ENCODE measurements at regions not wholly inside any gene's neighbourhood (a gene's known extent, or its start where the extent isn't known, plus 50 kb on each side); places are given as distances from the start of the nearest gene placed in this dataset.

DNA sequence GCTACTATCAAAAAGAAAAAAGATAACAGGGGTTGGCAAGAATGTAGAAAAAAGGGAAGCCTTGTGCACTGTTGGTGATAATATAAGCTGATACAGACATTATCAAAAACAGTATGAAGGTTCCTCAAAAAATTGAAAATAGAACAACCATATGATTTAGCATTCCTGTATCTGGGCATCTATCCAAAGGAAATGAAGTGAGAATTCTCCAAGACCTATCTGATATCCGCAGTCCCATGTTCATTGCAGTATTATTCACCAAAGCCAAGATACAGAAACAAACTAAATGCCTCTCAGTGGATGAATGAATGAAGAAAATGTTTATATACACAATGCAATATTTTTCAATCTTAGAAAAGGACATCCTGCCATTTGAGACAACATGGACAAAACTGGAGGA, 1943.3 kb downstream of the MAT2B start:
- intact Hi-C loops (cut with micrococcal nuclease): no loop called here
- H3K4me3 Mint-ChIP-seq: no peak overlapping the region
- H3K27ac Mint-ChIP-seq: no peak overlapping the region
- H3K9me3 Mint-ChIP-seq: peaks cover 18% of the 10 kb centered on the region
- H3K4me1 Mint-ChIP-seq (ENCODE audit: low read depth): no peaks in the 10 kb centered on the region
- no peaks in the 10 kb centered on the region for H3K36me3 Mint-ChIP-seq (ENCODE audit: low read depth)
- H3K27me3 Mint-ChIP-seq: no peaks in the 10 kb centered on the region

DNA sequence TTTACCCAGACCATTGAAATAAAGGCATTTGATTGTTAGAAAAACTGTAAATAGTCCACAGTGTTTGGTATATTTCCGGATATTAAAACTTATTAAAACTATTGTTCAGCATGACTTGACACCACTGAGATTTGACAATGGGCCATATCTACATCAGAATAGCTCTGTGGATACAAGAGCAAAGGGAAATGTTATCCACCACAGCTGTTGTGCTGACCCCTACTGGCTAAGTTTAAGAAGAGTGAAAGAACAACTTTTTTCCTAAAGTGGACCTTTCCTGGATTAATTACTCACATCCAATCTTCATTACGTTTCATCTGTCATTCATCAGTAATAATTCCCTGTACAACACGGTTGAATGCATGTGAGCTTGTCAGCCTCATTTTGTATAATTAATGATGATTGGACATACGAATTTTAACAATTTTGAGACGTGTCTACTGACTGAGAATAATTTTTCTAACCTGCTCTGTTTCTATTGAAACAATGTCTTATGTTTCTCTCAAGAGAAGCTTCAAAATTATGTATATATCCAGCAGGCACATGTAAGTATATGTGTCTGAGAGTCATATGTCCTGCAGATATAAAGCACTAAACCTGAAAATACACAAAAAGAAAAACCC, 1952.6 kb downstream of the MAT2B start:
- Mint-ChIP-seq H3K4me3 (no peak overlapping the region), H3K9me3 (no peaks in the 10 kb centered on the region), H3K27ac (no peak overlapping the region), H3K4me1 (ENCODE audit: low read depth) (no peaks in the 10 kb centered on the region), H3K36me3 (ENCODE audit: low read depth) (no peaks in the 10 kb centered on the region), H3K27me3 (no peaks in the 10 kb centered on the region)
- intact Hi-C loops (cut with micrococcal nuclease): loop anchor here (5.0 to 10.0 kb wide), 3 partner anchors 226 to 431 kb away; no protein-coding TSS in a partner anchor

DNA sequence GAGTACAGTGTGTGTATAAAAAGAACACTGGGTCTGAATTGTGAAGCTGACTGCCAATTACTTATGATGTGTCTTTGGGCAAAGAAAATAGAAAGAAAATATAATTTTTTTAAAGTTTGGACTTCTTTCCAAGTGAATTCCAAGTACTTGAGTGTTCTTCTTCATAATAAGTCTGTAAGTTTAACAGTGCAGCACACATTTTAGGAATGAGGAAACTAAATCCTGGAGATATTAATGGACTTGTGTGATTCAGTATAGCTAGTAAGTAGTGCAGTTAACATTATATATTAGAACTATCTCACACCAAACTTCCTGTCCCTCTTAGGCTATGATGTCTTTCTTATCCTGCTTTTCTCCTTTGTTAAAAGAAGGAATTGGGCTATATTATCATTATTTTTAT, 1953.8 kb downstream of the MAT2B start:
- Mint-ChIP-seq H3K4me1 (ENCODE audit: low read depth) (no peaks in the 10 kb centered on the region), H3K27me3 (no peaks in the 10 kb centered on the region), H3K36me3 (ENCODE audit: low read depth) (no peaks in the 10 kb centered on the region), H3K27ac (no peak overlapping the region), H3K4me3 (no peak overlapping the region), H3K9me3 (peaks cover 4% of the 10 kb centered on the region)
- intact Hi-C loops (cut with micrococcal nuclease): loop anchor here (5.0 to 10.0 kb wide), 3 partner anchors 227 to 432 kb away; no protein-coding TSS in a partner anchor

DNA sequence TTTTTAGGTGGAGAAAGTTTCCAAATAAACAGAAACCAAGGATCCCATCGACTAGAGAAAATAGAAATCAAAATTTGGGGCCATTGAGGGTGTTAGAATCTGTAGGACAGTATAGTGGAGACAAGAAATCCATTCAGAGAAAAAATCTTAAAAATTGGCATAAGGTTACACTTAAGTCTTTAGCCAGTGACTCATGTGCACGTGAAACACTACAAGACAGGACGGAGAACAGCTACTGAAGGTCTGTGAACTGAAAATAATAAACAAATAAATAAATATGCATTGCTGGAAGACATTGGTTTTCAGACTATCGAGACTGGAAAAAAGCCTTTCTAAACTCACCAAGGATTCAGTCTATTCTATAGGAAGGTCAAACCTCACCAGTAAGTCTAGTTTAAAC, 1955.5 kb downstream of the MAT2B start:
- Mint-ChIP-seq H3K27ac (no peak overlapping the region), H3K9me3 (peaks cover 21% of the 10 kb centered on the region), H3K36me3 (ENCODE audit: low read depth) (no peaks in the 10 kb centered on the region), H3K27me3 (no peaks in the 10 kb centered on the region), H3K4me1 (ENCODE audit: low read depth) (peaks cover 6% of the 10 kb centered on the region), H3K4me3 (no peak overlapping the region)
- intact Hi-C loops (cut with micrococcal nuclease): loop anchor here (5.0 kb wide), 1 partner anchor 1449 kb away; no protein-coding TSS in a partner anchor

DNA sequence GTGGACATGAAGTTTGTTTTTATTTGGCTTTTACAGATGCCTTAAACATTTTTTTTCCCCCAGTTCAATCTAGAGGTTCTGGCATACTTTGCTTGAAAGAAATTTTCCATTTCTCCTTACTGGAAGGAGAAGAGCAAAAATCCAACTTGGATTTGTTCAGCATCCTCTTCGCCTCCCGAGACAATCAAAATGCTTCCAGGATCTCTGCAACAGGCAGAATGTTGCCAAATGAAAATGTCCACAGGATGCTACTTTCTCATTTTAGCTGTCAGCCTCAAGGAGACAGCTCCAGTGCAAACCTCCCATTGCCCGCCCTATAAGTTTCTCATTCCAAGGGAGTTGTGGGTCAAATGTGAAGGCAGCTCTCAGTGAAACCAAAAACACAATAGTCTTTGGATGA, 1972.1 kb downstream of the MAT2B start:
- Mint-ChIP-seq H3K4me3 (no peak overlapping the region), H3K4me1 (ENCODE audit: low read depth) (no peaks in the 10 kb centered on the region), H3K9me3 (no peaks in the 10 kb centered on the region), H3K27me3 (no peaks in the 10 kb centered on the region), H3K36me3 (ENCODE audit: low read depth) (no peaks in the 10 kb centered on the region), H3K27ac (no peak overlapping the region)
- intact Hi-C loops (cut with micrococcal nuclease): no loop called here

DNA sequence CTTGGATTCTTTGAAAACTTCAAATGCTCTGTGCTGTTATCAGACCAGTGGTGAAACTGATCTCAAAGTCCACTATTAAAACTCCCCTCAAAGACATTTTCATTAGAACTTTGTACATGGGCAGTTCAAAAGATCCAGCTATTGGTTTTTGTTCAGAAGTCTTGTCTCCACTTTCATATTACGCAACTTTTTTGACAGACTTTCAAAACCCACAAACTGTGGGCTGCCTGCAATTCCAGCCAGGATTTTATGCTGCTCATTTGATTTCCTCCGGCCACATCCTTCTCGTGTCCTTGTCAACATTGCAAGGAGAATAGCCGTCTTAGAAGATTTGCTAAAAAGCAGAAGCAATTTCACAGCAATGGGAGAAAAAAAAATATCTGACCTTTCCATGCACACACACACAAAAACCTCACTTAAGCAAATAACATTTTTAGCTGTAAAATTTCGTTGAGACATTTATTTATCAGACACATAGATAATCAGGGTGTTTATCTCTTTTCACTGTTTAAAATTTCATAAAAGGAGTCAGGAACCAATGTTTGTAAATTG, 1990.5 kb downstream of the MAT2B start:
- H3K4me3 Mint-ChIP-seq: no peak overlapping the region
- intact Hi-C loops (cut with micrococcal nuclease): no loop called here
- H3K36me3 Mint-ChIP-seq (ENCODE audit: low read depth): no peaks in the 10 kb centered on the region
- no peaks in the 10 kb centered on the region for H3K27me3 Mint-ChIP-seq
- peaks cover 15% of the 10 kb centered on the region for H3K4me1 Mint-ChIP-seq (ENCODE audit: low read depth)
- no peak overlapping the region for H3K27ac Mint-ChIP-seq
- H3K9me3 Mint-ChIP-seq: peaks cover under 1% of the 10 kb centered on the region

DNA sequence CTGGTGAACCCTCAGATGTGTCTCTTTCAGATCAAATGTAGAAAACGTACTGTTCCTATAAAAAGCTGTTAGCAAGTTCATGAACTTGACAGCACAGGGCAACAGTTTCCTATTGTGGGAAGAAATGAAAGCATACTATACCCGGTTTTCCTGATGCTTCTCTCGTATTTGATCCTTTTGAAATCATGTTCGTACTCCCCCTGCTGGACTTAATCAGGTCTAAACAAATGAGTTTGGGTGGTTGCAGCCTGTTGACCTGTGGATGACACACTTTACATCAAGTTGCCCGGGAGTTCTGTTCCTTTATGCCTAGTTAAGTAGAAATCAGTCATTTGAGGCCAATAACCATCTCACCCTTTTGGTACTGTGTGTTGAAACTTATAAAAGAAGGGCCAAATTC, 1992.3 kb downstream of the MAT2B start:
- Mint-ChIP-seq H3K4me1 (ENCODE audit: low read depth) (peaks cover 15% of the 10 kb centered on the region), H3K9me3 (no peaks in the 10 kb centered on the region), H3K27ac (no peak overlapping the region), H3K4me3 (no peak overlapping the region), H3K36me3 (ENCODE audit: low read depth) (no peaks in the 10 kb centered on the region), H3K27me3 (no peaks in the 10 kb centered on the region)
- intact Hi-C loops (cut with micrococcal nuclease): no loop called here

DNA sequence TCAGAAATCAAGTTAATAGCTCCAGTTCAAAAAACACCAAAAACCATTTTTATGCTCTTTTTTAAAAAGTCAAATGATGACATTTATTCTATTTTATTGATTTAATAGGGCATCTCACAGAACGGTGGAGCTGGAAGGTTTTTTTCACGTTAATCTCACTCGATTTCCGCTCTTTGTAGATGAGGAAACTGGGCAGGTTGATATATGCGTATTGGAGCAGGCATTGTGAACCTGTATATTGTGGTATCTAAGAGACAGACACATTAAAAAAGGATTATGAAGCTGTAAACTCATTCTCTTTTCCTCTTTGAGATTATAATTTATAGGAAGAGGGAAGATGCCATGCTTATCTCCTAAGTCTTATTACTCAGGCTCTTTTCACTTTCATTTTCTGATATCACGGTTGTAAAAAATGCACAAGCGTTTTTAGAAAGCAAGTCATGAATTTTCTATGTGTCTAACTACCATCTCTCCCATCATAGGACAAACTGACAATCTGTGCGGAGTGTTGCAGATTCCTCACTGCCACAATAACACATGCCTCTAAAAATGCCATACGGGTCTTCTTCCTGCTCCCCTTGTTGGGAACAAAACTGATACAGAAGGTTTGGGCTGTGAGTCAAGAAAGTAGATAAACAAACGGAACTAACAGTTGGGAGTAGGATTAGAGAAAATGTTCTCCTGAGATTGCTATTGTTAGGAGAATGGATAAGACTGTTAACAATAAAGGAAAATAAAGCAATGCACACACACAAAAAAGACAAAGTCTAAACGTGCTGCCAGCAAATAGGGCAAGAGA, 1997.7 kb downstream of the MAT2B start:
- Mint-ChIP-seq H3K4me3 (no peak overlapping the region), H3K4me1 (ENCODE audit: low read depth) (no peaks in the 10 kb centered on the region), H3K36me3 (ENCODE audit: low read depth) (no peaks in the 10 kb centered on the region), H3K9me3 (peaks cover 11% of the 10 kb centered on the region), H3K27ac (no peak overlapping the region), H3K27me3 (no peaks in the 10 kb centered on the region)
- intact Hi-C loops (cut with micrococcal nuclease): no loop called here

DNA sequence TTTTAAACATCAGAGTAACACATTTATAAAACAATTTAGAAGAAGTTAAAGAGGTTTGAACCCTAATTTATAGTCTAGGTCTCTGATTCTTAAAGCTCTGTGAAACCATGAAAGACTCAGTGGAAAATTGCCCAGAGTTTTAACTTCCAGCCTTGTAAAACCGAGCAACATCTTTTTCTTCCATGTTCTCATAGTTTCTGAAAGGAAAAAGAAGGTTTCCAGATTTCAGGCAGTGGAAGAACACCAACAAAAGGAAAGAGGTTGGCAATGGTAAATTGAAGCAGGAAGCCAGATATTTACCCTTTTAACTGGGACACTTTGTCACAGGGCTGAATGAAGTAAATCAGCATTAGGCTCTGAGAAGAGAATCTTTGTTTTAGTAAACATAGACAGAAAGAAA, 1999.3 kb downstream of the MAT2B start:
- H3K9me3 Mint-ChIP-seq: peaks cover 19% of the 10 kb centered on the region
- H3K4me1 Mint-ChIP-seq (ENCODE audit: low read depth): no peaks in the 10 kb centered on the region
- intact Hi-C loops (cut with micrococcal nuclease): no loop called here
- no peak overlapping the region for H3K4me3 Mint-ChIP-seq
- H3K27ac Mint-ChIP-seq: no peak overlapping the region
- H3K27me3 Mint-ChIP-seq: no peaks in the 10 kb centered on the region
- no peaks in the 10 kb centered on the region for H3K36me3 Mint-ChIP-seq (ENCODE audit: low read depth)

DNA sequence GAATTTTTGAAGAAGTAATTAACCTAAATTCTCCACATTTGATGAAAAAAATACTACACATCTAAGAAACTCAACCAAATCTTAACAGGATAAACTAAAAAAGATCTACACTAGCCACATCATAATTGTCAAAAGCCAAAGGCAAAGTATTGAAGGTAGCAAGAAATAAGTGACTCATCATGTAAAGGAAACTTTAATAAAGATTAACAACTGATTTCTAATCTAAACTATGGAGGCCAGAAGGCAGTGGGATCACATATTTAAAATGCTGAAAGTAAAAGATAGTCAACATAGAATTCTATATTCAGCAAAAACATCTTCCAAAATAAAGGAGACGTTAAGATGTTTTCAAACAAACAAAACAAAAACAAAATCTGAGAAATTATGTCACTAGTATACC, 2002.9 kb downstream of the MAT2B start:
- Mint-ChIP-seq H3K36me3 (ENCODE audit: low read depth) (no peaks in the 10 kb centered on the region), H3K4me1 (ENCODE audit: low read depth) (no peaks in the 10 kb centered on the region), H3K4me3 (no peak overlapping the region), H3K27me3 (no peaks in the 10 kb centered on the region), H3K9me3 (peaks cover 27% of the 10 kb centered on the region), H3K27ac (no peak overlapping the region)
- intact Hi-C loops (cut with micrococcal nuclease): no loop called here

DNA sequence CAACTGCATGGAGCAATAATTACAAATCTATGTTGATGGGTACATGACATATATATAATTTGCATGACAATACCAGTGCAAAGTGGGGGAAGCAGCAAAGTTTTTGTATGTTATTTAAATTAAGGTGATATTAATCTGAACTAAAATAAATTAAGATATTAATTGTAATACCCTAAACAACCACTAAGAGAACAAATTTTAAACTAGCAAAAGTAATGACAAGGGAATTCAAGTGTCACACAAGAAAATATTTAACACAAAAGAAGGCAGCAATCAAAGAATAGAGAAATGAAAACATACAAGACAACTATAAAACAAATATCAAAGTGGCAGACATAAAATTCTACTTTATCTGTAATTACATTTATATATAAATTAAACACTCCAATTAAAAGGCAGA, 2003.4 kb downstream of the MAT2B start:
- Mint-ChIP-seq H3K4me3 (no peak overlapping the region), H3K36me3 (ENCODE audit: low read depth) (no peaks in the 10 kb centered on the region), H3K27ac (no peak overlapping the region), H3K4me1 (ENCODE audit: low read depth) (no peaks in the 10 kb centered on the region), H3K27me3 (no peaks in the 10 kb centered on the region), H3K9me3 (peaks cover 27% of the 10 kb centered on the region)
- intact Hi-C loops (cut with micrococcal nuclease): no loop called here

DNA sequence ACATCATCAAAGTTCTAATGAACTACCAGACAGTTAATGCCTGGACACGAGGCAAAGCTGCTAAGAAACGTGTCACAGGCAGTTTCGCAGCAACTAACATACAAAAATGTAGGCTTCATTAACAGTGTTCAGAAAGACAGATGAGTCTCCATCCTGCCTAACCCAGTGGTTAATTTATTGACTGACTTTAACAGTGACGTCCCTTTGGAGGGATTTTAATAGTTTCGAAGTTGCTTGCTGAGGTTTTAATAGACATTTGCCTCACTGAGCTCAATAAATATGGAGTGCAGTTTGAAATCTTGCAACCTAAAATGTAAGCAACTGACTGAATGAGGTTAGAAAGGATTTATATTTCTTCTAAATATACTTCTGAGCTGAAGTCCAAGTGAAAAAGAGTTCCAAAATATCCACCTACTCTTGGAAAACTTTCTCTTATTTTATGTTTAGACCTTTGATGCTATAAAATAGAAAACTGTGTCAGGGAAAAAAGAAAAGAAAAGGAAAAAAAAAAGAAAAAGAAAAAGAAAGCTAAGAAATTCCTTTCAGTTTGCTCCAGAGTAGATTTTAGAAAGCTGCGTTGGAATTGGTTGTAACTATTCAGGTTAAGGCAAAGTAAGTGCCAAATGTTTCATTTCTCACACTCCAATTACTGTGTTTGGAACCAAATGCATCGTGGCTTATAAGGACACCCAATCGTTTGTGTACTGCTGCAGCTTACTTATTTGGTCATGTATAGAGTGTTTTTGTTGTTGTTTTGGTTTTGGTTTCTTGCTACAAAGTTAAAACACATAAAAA, 2016.6 kb downstream of the MAT2B start:
- Mint-ChIP-seq H3K36me3 (ENCODE audit: low read depth) (no peaks in the 10 kb centered on the region), H3K4me3 (no peak overlapping the region), H3K9me3 (peaks cover 9% of the 10 kb centered on the region), H3K27me3 (no peaks in the 10 kb centered on the region), H3K4me1 (ENCODE audit: low read depth) (no peaks in the 10 kb centered on the region), H3K27ac (no peak overlapping the region)
- intact Hi-C loops (cut with micrococcal nuclease): no loop called here

DNA sequence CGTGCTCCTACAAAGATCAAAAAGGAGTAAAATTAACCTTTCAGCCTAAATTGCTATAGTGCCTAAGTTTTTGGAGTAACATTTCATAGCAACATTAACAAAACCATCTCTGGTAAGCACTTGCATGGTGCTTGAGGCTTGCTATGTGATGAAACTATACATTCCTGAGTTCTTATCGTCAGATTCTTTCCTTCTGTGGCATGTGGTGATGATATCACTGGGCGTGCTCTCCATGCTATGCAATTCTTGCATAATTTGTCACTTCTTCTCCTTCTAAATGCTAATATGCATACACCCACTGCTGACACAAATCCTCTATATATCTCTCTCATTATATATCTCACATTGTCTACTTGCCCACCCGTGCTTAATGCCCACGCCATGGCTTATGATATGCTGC, 2019.9 kb downstream of the MAT2B start:
- H3K36me3 Mint-ChIP-seq (ENCODE audit: low read depth): no peaks in the 10 kb centered on the region
- H3K4me3 Mint-ChIP-seq: no peak overlapping the region
- peaks cover 42% of the 10 kb centered on the region for H3K9me3 Mint-ChIP-seq
- H3K4me1 Mint-ChIP-seq (ENCODE audit: low read depth): no peaks in the 10 kb centered on the region
- intact Hi-C loops (cut with micrococcal nuclease): no loop called here
- no peak overlapping the region for H3K27ac Mint-ChIP-seq
- H3K27me3 Mint-ChIP-seq: no peaks in the 10 kb centered on the region

DNA sequence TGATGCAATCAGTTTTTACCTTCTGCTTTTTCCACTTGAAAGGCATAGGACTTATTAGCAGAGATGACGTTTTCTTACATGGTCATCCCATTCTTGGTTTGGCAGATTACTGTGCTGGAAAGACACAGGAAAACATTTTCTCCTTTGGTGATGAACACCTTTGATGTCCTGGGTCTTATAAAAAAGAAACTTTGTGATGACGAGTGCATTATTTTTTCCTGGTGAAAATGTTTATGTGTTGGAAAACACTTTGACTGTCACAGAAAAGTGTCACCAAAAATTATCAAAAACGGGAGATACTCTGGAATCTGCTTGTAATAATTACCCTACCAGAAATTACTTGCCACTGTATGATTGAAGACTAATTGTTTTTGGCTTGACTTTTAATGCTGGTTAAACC, 2020.9 kb downstream of the MAT2B start:
- Mint-ChIP-seq H3K4me3 (no peak overlapping the region), H3K36me3 (ENCODE audit: low read depth) (no peaks in the 10 kb centered on the region), H3K27ac (no peak overlapping the region), H3K9me3 (peaks cover 43% of the 10 kb centered on the region), H3K27me3 (no peaks in the 10 kb centered on the region), H3K4me1 (ENCODE audit: low read depth) (no peaks in the 10 kb centered on the region)
- intact Hi-C loops (cut with micrococcal nuclease): no loop called here

Measured in dendritic cell treated with granulocyte-macrophage colony-stimulating factor and Interleukin-4, amounts not matched to agents 40 ng/mL and 50 ng/mL, for 4 days (primary cell).